Neuronal stem cell (in vitro differentiated cells): ENCODE measurements at regions not wholly inside any gene's neighbourhood (a gene's known extent, or its start where the extent isn't known, plus 50 kb on each side); places are given as distances from the start of the nearest gene placed in this dataset.

Experiments
- DNase-seq: peaks from one replicate; pipeline ENCODE4 v3.0.0-alpha.2; 2013; ENCODE audit warnings: low spot score
- H2AFZ ChIP-seq: one replicate; pipeline ENCODE4 v1.6.1; 2013; ENCODE audit warnings: mild to moderate bottlenecking, low read length, inconsistent platforms
- H2AK5ac ChIP-seq: 2 replicates; pipeline ENCODE4 v1.6.1; 2013; ENCODE audit warnings: low read depth, mild to moderate bottlenecking, inconsistent platforms, low read length, moderate library complexity, mixed read lengths
- H2BK120ac ChIP-seq: 2 replicates; pipeline ENCODE4 v1.6.1; 2013; ENCODE audit warnings: low read depth, mild to moderate bottlenecking, inconsistent platforms, low read length, moderate library complexity, mixed read lengths
- H2BK12ac ChIP-seq: one replicate; pipeline ENCODE4 v1.6.1; 2013; ENCODE audit warnings: low read length, inconsistent platforms
- H2BK15ac ChIP-seq: 2 replicates; pipeline ENCODE4 v1.6.1; 2013; ENCODE audit warnings: mild to moderate bottlenecking, low read length, inconsistent platforms, mixed read lengths
- H2BK5ac ChIP-seq: one replicate; pipeline ENCODE4 v1.6.1; 2013; ENCODE audit warnings: inconsistent platforms, mild to moderate bottlenecking, low read length, moderate library complexity
- H3K14ac ChIP-seq: one replicate; pipeline ENCODE4 v1.6.1; 2013; ENCODE audit warnings: low read length, inconsistent platforms
- H3K18ac ChIP-seq: 2 replicates; pipeline ENCODE4 v1.6.1; 2013; ENCODE audit warnings: low read length, inconsistent platforms
- H3K23ac ChIP-seq: 2 replicates; pipeline ENCODE4 v1.6.1; 2013; ENCODE audit warnings: low read depth, mild to moderate bottlenecking, mixed read lengths, low read length, inconsistent platforms; ENCODE audit not compliant: poor library complexity
- H3K27ac ChIP-seq: replicated peaks from 3 replicates; pipeline ENCODE4 v1.5.1; 2013; ENCODE audit warnings: low read length, inconsistent platforms
- H3K27me3 ChIP-seq, 3 experiments: 2 replicates each; pipeline ENCODE4 v1.6.1; 2013; ENCODE audit warnings: low read length in 3 of 3, mild to moderate bottlenecking in 2 of 3, inconsistent platforms in 1 of 3, low read depth in 1 of 3, mixed read lengths in 1 of 3, moderate library complexity in 1 of 3; ENCODE audit not compliant: control insufficient read depth in 3 of 3, insufficient read depth in 3 of 3
- H3K36me3 ChIP-seq, 2 donors: replicated peaks in 1 of 2; 2 replicates each; pipeline ENCODE4 v1.6.1; 2013; ENCODE audit warnings: low read length in 2 of 2; ENCODE audit not compliant: control insufficient read depth in 2 of 2, insufficient read depth in 2 of 2
- H3K4ac ChIP-seq: 2 replicates; pipeline ENCODE4 v1.6.1; 2013; ENCODE audit warnings: inconsistent platforms, mild to moderate bottlenecking, low read length, moderate library complexity
- H3K4me1 ChIP-seq, 2 donors: 1 replicate in 1 of 2; 2 replicates in 1 of 2; pipeline ENCODE4 v1.6.1; 2013; ENCODE audit warnings: low read length in 2 of 2, low read depth in 1 of 2; ENCODE audit not compliant: control insufficient read depth in 2 of 2, insufficient read depth in 1 of 2
- H3K4me2 ChIP-seq: one replicate; pipeline ENCODE4 v1.6.1; 2013; ENCODE audit warnings: mild to moderate bottlenecking, low read length, inconsistent platforms; ENCODE audit not compliant: insufficient read depth, poor library complexity, severe bottlenecking
- H3K4me3 ChIP-seq, 2 donors: 2 replicates each; pipeline ENCODE4 v1.5.1; 2013; ENCODE audit warnings: low read length in 2 of 2, mild to moderate bottlenecking in 2 of 2, inconsistent platforms in 1 of 2, moderate library complexity in 1 of 2
- H3K79me1 ChIP-seq: one replicate; pipeline ENCODE4 v1.6.1; 2013; ENCODE audit warnings: low read depth, mild to moderate bottlenecking, inconsistent platforms, low read length, moderate library complexity
- H3K9ac ChIP-seq: one replicate; pipeline ENCODE4 v1.6.1; 2013; ENCODE audit warnings: mild to moderate bottlenecking, low read depth, low read length, inconsistent platforms; ENCODE audit not compliant: poor library complexity
- H3K9me3 ChIP-seq, 2 donors: replicated peaks in 1 of 2; 2 replicates each; pipeline versions ENCODE3 to v1.6.1; 2013; ENCODE audit warnings: low read length in 2 of 2, mild to moderate bottlenecking in 2 of 2, inconsistent platforms in 1 of 2, low read depth in 1 of 2, mixed read lengths in 1 of 2, moderate library complexity in 1 of 2; ENCODE audit not compliant: control insufficient read depth in 2 of 2, insufficient read depth in 1 of 2
- H4K8ac ChIP-seq: one replicate; pipeline ENCODE4 v1.6.1; 2013; ENCODE audit warnings: low read depth, mild to moderate bottlenecking, inconsistent platforms, low read length, moderate library complexity
- H4K91ac ChIP-seq: one replicate; pipeline ENCODE4 v1.6.1; 2013; ENCODE audit warnings: low read length, low read depth, mild to moderate bottlenecking, inconsistent platforms; ENCODE audit not compliant: poor library complexity
- WGBS, 2 donors: extraction: QIAGEN DNeasy Blood & Tissue Kit; methylation state at CpG; one replicate each; pipeline ENCODE4 v1.1.7; 2013; ENCODE audit warnings: missing lambda C conversion rate in 2 of 2, mixed read lengths in 1 of 2; ENCODE audit not compliant: insufficient read length in 2 of 2, insufficient replicate concordance in 1 of 2; ENCODE audit errors: extremely low coverage in 2 of 2; 5-methylcytosine and 5-hydroxymethylcytosine counted together

- Histone ChIP-seq H2BK120ac (no peak overlapping the region), H3K4me2 (no peak overlapping the region), H3K18ac (no peak overlapping the region), H3K36me3 (no peaks in the 10 kb centered on the region), H3K27me3 (peaks cover 0 to 28% (median 0%) of the 10 kb centered on the region in 3 experiments), H3K23ac (no peak overlapping the region), H4K91ac (no peak overlapping the region), H2BK5ac (no peak overlapping the region), H2BK12ac (no peak overlapping the region), H2AK5ac (no peak overlapping the region), H2AFZ (no peak overlapping the region), H3K27ac (no peak overlapping the region), H3K79me1 (no peaks in the 10 kb centered on the region), H3K9ac (no peak overlapping the region), H3K9me3 (peaks cover 0 to 3% of the 10 kb centered on the region in 2 donors), H3K14ac (no peak overlapping the region), H3K4ac (no peak overlapping the region), H4K8ac (no peak overlapping the region), H2BK15ac (no peak overlapping the region), H3K4me3 (no peak overlapping the region), H3K4me1 (no peaks in the 10 kb centered on the region)
- no peak for DNase-seq
- WGBS, 2 donors: no CpG with 5 or more reads among the region's 14 CpGs
Measured at GRCh38 chr14:104315169-104315568, 176.8 kb downstream of the KIF26A start.

- no peak overlapping the region for H3K23ac ChIP-seq
- no peaks in the 10 kb centered on the region for H3K4me1 ChIP-seq
- H2AK5ac ChIP-seq: no peak overlapping the region
- no CpG with 5 or more reads among the region's 2 CpGs for WGBS, 2 donors
- no peak overlapping the region for H2BK12ac ChIP-seq
- H3K9ac ChIP-seq: no peak overlapping the region
- H2BK5ac ChIP-seq: no peak overlapping the region
- DNase-seq: no peak
- H3K4me3 ChIP-seq: no peak overlapping the region
- no peak overlapping the region for H3K4ac ChIP-seq
- no peak overlapping the region for H4K91ac ChIP-seq
- peaks cover 0 to 28% (median 0%) of the 10 kb centered on the region in 3 experiments for H3K27me3 ChIP-seq
- no peak overlapping the region for H4K8ac ChIP-seq
- H3K79me1 ChIP-seq: no peaks in the 10 kb centered on the region
- H2AFZ ChIP-seq: no peak overlapping the region
- no peak overlapping the region for H2BK120ac ChIP-seq
- H3K9me3 ChIP-seq: peaks cover 0 to 3% of the 10 kb centered on the region in 2 donors
- no peak overlapping the region for H3K4me2 ChIP-seq
- H3K14ac ChIP-seq: no peak overlapping the region
- no peak overlapping the region for H2BK15ac ChIP-seq
- H3K36me3 ChIP-seq: no peaks in the 10 kb centered on the region
- H3K27ac ChIP-seq: no peak overlapping the region
- no peak overlapping the region for H3K18ac ChIP-seq
Measured at GRCh38 chr14:104315625-104316024, 177.2 kb downstream of the KIF26A start.

GRCh38 chr14:104316121-104316722 is 177.8 kb downstream of the KIF26A start:
- Histone ChIP-seq H2BK5ac (no peak overlapping the region), H2BK12ac (peak overlapping the region; percentile 10), H2BK120ac (peak overlapping the region; percentile 5), H3K4ac (no peak overlapping the region), H2AFZ (no peak overlapping the region), H4K91ac (no peak overlapping the region), H3K14ac (peak overlapping the region; percentile 14), H3K79me1 (no peaks in the 10 kb centered on the region), H2BK15ac (peak overlapping the region; percentile 79), H3K27me3 (peaks cover 0 to 28% (median 0%) of the 10 kb centered on the region in 3 experiments), H3K36me3 (no peaks in the 10 kb centered on the region), H3K9me3 (peaks cover 0 to 1% of the 10 kb centered on the region in 2 donors), H3K9ac (peak overlapping the region; percentile 2), H3K4me3 (no peak overlapping the region), H3K4me1 (no peaks in the 10 kb centered on the region), H3K23ac (no peak overlapping the region), H2AK5ac (peak overlapping the region; percentile 92), H3K18ac (peak overlapping the region; percentile 71), H3K27ac (no peak overlapping the region), H3K4me2 (no peak overlapping the region), H4K8ac (peak overlapping the region; percentile 70)
- WGBS, 2 donors: no CpG with 5 or more reads among the region's 20 CpGs
- DNase-seq: no peak

GRCh38 chr14:104316723-104317491 is 178.5 kb downstream of the KIF26A start:
- H4K8ac ChIP-seq: no peak overlapping the region
- WGBS, 2 donors: no CpG with 5 or more reads among the region's 12 CpGs
- no peak for DNase-seq

More at GRCh38 chr14:104316723-104317491, 178.5 kb downstream of the KIF26A start:
- no peak overlapping the region for H2AFZ ChIP-seq
- peaks cover 0 to 28% (median 0%) of the 10 kb centered on the region in 3 experiments for H3K27me3 ChIP-seq
- H3K18ac ChIP-seq: peak overlapping the region; percentile 31
- no peaks in the 10 kb centered on the region for H3K79me1 ChIP-seq
- H3K4ac ChIP-seq: no peak overlapping the region
- no peak overlapping the region for H3K9ac ChIP-seq
- no peak overlapping the region for H2BK5ac ChIP-seq
- H2AK5ac ChIP-seq: no peak overlapping the region
- peak overlapping the region; percentile 65 for H3K23ac ChIP-seq
- no peak overlapping the region for H3K14ac ChIP-seq
- H3K4me3 ChIP-seq: no peak overlapping the region
- H2BK120ac ChIP-seq: peak overlapping the region; percentile 5
- no peaks in the 10 kb centered on the region for H3K9me3 ChIP-seq
- no peaks in the 10 kb centered on the region for H3K4me1 ChIP-seq
- no peak overlapping the region for H4K91ac ChIP-seq
- H3K27ac ChIP-seq: no peak overlapping the region
- no peak overlapping the region for H2BK15ac ChIP-seq
- H3K4me2 ChIP-seq: no peak overlapping the region
- no peaks in the 10 kb centered on the region for H3K36me3 ChIP-seq
- H2BK12ac ChIP-seq: no peak overlapping the region
